ENCODE measurements at regions not wholly inside any gene's neighbourhood (a gene's known extent, or its start where the extent isn't known, plus 50 kb on each side); places are given as distances from the start of the nearest gene placed in this dataset.
"Not testable (repeated sequence)": the region's sequence is repeated elsewhere in the genome, so short reads cannot be mapped to it uniquely, and the experiment has no call there.

- no peak for DNase-seq (ENCODE audit: low read depth)
Measured at GRCh38 chr10:86579883-86580520, 58.4 kb upstream of the WAPL start.

- no peak for DNase-seq (ENCODE audit: low read depth)
Measured at GRCh38 chr10:86580521-86580891, 58.9 kb upstream of the WAPL start.

GRCh38 chr10:86583983-86584382 is 62.4 kb upstream of the WAPL start:
- no peak for DNase-seq (ENCODE audit: low read depth)

GRCh38 chr10:86585037-86585929 is 63.7 kb upstream of the WAPL start:
- DNase-seq (ENCODE audit: low read depth): peak; percentile 42

- DNase-seq (ENCODE audit: low read depth): no peak
Measured at GRCh38 chr10:86586516-86586915, 64.9 kb upstream of the WAPL start.

- not testable (repeated sequence) for DNase-seq (ENCODE audit: low read depth)
Measured at GRCh38 chr10:86588781-86589180, 65.6 kb upstream of the OPN4 start.

GRCh38 chr10:86591436-86591835 is 62.9 kb upstream of the OPN4 start:
- DNase-seq (ENCODE audit: low read depth): no peak

GRCh38 chr10:86592413-86592812 is 61.9 kb upstream of the OPN4 start:
- DNase-seq (ENCODE audit: low read depth): no peak

GRCh38 chr10:86594535-86594934 is 59.8 kb upstream of the OPN4 start:
- peak; percentile 70 for DNase-seq (ENCODE audit: low read depth)

GRCh38 chr10:86595496-86595895 is 58.9 kb upstream of the OPN4 start:
- DNase-seq (ENCODE audit: low read depth): no peak

- DNase-seq (ENCODE audit: low read depth): peak; percentile 61
Measured at GRCh38 chr10:86596266-86596665, 58.1 kb upstream of the OPN4 start.

- DNase-seq (ENCODE audit: low read depth): no peak
Measured at GRCh38 chr10:86597306-86597705, 57.0 kb upstream of the OPN4 start.

- no peak for DNase-seq (ENCODE audit: low read depth)
Measured at GRCh38 chr10:86598151-86598550, 56.2 kb upstream of the OPN4 start.

GRCh38 chr10:86599041-86599440 is 55.3 kb upstream of the OPN4 start:
- no peak for DNase-seq (ENCODE audit: low read depth)

GRCh38 chr10:86599729-86600128 is 54.6 kb upstream of the OPN4 start:
- DNase-seq (ENCODE audit: low read depth): no peak

GRCh38 chr10:86600296-86600695 is 54.1 kb upstream of the OPN4 start:
- DNase-seq (ENCODE audit: low read depth): no peak

- DNase-seq (ENCODE audit: low read depth): no peak
Measured at GRCh38 chr10:86601956-86602602, 52.3 kb upstream of the OPN4 start.

GRCh38 chr10:86603256-86603655 is 51.1 kb upstream of the OPN4 start:
- DNase-seq (ENCODE audit: low read depth): no peak
